GM13977 (cell line): ENCODE measurements at regions not wholly inside any gene's neighbourhood (a gene's known extent, or its start where the extent isn't known, plus 50 kb on each side); places are given as distances from the start of the nearest gene placed in this dataset.

ENCODE experiments used
- DNase-seq: peaks from one replicate; pipeline ENCODE4 v3.0.0; 2012; ENCODE audit warnings: low spot score
- in situ Hi-C: fragments of 300-500 bp; cut with MboI; formaldehyde crosslinking; loops from one replicate; pipeline ENCODE4 v1.12.0; 2022; ENCODE audit warnings: low sequenced_read_pairs, low pct_unique_long_range_greater_than_20kb, mixed read lengths, inconsistent platforms; ENCODE audit not compliant: unreplicated experiment
- TF ChIP-seq, protein P1 (sequence below): IDR thresholded peaks from 2 replicates; pipeline ENCODE4 v1.5.1; 2012; ENCODE audit warnings: mild to moderate bottlenecking, control low read depth; ENCODE audit not compliant: insufficient read depth; ENCODE audit errors: extremely low read depth, missing control alignments

DNA sequence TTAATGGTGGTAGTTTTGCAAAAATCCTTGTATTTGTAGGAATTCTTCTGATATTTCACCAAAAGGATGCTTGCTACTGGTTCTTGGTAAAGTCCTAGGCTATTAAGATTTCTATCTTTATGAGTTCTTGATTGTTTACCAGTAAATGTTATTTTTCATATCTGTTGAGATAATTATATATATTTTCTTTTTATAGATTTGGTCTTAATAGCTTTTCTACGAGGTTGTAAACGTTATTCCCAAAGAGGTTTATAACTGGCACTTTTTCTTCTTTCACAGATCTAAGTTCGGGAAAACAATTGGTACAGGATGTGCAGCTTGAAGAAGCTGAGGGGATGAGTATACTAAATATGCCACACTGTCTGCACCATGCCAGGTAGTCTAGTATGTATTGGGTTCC lies 55.1 kb upstream of the HBS1L start:
- in situ Hi-C loops: no loop called here
- TF ChIP-seq, protein P1, sequence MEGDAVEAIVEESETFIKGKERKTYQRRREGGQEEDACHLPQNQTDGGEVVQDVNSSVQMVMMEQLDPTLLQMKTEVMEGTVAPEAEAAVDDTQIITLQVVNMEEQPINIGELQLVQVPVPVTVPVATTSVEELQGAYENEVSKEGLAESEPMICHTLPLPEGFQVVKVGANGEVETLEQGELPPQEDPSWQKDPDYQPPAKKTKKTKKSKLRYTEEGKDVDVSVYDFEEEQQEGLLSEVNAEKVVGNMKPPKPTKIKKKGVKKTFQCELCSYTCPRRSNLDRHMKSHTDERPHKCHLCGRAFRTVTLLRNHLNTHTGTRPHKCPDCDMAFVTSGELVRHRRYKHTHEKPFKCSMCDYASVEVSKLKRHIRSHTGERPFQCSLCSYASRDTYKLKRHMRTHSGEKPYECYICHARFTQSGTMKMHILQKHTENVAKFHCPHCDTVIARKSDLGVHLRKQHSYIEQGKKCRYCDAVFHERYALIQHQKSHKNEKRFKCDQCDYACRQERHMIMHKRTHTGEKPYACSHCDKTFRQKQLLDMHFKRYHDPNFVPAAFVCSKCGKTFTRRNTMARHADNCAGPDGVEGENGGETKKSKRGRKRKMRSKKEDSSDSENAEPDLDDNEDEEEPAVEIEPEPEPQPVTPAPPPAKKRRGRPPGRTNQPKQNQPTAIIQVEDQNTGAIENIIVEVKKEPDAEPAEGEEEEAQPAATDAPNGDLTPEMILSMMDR: no peak
- no peak for DNase-seq

DNA sequence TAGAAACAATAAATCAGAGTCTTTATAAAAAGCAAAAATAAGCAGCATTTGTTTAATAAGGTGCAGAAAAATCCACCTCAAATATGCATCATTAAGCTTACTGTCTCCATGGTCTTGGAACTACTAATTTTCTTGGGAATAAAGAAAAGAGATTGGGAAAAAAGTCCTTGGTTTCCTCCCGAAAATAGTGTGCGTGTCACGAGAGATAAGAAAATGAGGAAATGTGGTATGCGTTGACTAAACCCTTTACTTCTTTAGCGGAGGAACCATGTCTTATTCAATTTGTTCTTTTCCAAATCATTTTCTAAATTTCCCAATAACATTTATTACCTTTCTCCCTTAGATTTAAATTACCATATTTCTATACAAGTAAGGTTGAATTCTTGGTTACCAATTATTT lies 54.1 kb upstream of the HBS1L start:
- TF ChIP-seq, protein P1: no peak
- in situ Hi-C loops: no loop called here
- no peak for DNase-seq

DNA sequence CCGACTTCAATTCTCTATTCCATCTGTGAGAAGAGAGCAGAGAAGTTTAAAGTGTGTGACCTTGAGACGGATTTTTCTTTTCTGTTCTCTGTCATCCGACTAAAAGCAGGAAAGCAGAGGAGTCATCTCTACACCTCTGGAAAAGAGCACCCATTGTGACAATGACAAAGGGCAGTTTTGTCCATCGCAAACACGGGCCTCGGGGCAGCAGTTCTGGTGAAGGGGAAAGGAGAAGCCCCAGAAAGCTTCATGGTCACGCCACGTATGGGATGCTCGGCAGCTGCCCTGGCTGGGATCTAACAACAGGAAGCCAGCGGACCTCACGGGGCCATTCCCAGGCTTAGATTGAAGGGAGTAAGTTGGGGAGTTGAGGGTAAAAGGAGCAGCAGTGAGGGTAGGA lies 52.0 kb upstream of the HBS1L start:
- TF ChIP-seq, protein P1: no peak
- DNase-seq: no peak
- in situ Hi-C loops: no loop called here

DNA sequence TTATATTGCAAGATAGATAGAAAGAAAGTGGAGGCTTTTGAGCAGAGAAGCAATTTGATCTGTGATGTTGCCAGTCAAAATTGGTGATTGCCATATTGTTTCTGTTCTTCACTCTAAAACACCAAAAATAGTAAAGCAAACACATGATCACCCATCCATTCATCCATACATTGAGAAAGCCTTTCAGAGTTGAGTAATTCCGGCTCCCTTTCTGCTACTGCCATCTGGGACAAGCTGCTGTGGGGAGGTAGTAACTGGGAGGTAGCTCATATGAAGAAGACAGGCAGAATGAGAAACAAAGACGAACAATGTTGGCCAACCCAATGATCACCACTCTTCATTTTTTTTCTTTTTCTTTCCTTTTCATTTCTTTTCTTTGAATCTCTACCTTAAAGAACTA lies 51.1 kb upstream of the HBS1L start:
- TF ChIP-seq, protein P1: no peak
- no peak for DNase-seq
- in situ Hi-C loops: no loop called here

DNA sequence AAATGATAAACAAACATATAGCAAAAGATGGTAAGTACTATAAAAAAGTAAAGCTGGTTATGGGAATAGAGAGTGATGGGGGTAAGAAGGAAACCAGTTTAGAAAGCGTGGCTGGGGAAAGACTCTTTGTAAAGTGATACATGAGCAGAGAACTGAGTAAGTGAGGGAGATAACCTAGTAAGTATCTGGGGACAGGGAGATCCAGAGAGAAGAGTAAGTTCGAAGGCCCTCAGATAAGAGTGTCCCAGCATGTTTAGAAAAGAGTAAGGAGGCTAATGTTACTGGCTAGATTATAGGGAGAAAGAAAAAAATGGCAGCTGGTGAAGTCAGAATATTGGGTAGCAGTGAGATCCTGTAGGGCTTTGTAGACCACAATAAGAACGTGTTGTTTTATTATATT lies 50.7 kb upstream of the HBS1L start:
- DNase-seq: no peak
- TF ChIP-seq, protein P1: no peak
- in situ Hi-C loops: no loop called here
